ENCODE measurements at regions not wholly inside any gene's neighbourhood (a gene's known extent, or its start where the extent isn't known, plus 50 kb on each side); places are given as distances from the start of the nearest gene placed in this dataset.

DNA sequence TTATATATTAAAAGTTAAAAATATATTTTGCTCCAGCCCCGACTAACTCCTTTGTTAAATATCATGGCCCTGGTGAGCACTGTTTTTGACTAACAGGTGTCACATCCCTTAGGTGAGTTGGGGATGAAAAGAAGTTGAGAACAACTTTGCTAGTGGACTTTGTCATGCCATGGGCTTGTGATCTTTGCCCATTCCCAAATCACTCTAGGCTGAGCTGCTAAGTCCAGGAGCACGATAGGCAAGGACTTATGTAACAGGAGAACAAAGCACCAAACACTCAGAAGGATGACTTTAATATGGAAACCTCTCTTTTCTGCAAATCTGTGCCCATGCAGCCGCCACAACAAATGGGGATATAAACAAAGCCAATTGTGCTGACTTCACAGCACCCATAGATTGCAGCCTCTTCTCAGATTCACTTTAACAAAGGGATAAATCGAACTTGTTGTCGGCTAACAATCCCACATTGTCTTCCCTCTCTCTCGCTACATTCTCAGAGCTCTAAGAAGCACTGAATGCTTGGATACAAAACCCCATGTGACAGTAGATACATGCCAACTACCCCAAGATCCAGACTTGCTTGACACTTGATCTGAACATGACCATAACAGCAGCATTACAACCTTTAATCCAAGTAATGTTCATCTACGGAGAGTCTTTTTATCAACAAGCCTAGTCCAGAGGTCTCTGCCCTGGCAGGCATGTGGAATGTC, 86.8 kb upstream of the CD180 start:
- H3K4me3 Mint-ChIP-seq (ENCODE audit: unreplicated experiment), result no peak overlapping the region
- TF ChIP-seq, protein P1, sequence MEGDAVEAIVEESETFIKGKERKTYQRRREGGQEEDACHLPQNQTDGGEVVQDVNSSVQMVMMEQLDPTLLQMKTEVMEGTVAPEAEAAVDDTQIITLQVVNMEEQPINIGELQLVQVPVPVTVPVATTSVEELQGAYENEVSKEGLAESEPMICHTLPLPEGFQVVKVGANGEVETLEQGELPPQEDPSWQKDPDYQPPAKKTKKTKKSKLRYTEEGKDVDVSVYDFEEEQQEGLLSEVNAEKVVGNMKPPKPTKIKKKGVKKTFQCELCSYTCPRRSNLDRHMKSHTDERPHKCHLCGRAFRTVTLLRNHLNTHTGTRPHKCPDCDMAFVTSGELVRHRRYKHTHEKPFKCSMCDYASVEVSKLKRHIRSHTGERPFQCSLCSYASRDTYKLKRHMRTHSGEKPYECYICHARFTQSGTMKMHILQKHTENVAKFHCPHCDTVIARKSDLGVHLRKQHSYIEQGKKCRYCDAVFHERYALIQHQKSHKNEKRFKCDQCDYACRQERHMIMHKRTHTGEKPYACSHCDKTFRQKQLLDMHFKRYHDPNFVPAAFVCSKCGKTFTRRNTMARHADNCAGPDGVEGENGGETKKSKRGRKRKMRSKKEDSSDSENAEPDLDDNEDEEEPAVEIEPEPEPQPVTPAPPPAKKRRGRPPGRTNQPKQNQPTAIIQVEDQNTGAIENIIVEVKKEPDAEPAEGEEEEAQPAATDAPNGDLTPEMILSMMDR (IDR thresholded peaks at IDR 0.05), result no peak
- no peaks in the 10 kb centered on the region for H3K36me3 Mint-ChIP-seq (ENCODE audit: unreplicated experiment)
- H3K4me1 Mint-ChIP-seq (ENCODE audit: unreplicated experiment), result peaks cover 17% of the 10 kb centered on the region
- peaks cover 5% of the 10 kb centered on the region for H3K27me3 Mint-ChIP-seq (ENCODE audit: unreplicated experiment)
- H3K27ac Mint-ChIP-seq (ENCODE audit: unreplicated experiment), result no peak overlapping the region
- no peak for DNase-seq (ENCODE audit: extremely low spot score, unreplicated experiment)
- peaks cover 2% of the 10 kb centered on the region for H3K9me3 Mint-ChIP-seq (ENCODE audit: unreplicated experiment)

DNA sequence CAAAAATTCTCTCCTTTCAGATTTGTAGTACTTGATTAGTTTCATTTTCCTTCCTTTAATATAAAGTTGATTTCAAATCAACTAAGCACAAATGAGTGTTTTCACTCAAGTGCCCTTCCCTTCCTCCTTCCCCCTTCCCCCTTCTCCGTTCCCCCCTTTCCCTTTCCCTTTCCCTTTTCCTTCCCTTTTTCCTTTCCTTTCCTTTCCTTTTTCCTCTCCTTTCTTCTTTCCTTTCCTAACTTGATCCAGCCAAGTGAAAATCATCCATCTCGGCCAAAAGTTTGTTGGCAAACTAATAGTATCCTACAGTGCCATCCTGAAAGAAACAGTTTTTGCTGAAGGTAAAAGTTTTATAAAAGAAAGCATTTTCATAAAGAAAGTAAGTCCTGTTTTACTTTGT, 85.3 kb upstream of the CD180 start:
- H3K27me3 Mint-ChIP-seq (ENCODE audit: unreplicated experiment), result peaks cover 5% of the 10 kb centered on the region
- H3K27ac Mint-ChIP-seq (ENCODE audit: unreplicated experiment), result no peak overlapping the region
- TF ChIP-seq, protein P1 (IDR thresholded peaks at IDR 0.05), result no peak
- peaks cover 1% of the 10 kb centered on the region for H3K36me3 Mint-ChIP-seq (ENCODE audit: unreplicated experiment)
- H3K4me3 Mint-ChIP-seq (ENCODE audit: unreplicated experiment), result no peak overlapping the region
- H3K4me1 Mint-ChIP-seq (ENCODE audit: unreplicated experiment), result peaks cover 1% of the 10 kb centered on the region
- H3K9me3 Mint-ChIP-seq (ENCODE audit: unreplicated experiment), result peaks cover 12% of the 10 kb centered on the region
- DNase-seq (ENCODE audit: extremely low spot score, unreplicated experiment), result no peak

DNA sequence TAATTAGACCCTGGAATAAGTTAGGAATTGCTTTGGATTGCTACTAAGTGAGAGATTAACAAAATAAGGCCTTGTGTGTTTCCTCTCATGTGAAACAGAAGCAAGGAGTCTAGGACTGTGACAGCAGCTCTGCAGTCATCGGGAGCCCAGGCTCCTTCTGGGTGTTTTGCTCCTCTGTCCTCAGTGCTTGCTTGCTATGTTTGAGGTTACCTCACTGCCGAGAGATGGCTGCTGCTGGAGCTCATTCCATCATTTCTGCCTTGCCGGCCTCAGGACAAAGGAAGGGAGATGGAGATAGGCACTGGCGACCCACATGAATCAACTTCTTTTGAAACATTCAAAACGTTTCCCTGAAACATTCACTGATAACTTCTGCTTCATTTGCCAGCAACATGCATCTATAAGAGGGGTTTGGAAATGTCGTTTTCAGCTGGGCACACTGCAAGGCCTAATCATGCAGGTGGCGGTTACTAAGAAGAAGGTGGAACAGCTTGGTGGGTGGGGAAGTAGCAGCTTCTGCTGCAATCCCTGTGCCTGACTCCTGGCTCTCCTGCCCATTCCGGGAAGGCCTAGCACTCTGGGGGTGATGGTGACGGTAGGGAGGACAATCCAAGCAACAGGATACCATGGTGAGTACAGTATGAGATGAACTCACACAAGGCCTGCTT, 77.2 kb upstream of the CD180 start:
- Mint-ChIP-seq H3K27ac (ENCODE audit: unreplicated experiment) (no peak overlapping the region), H3K9me3 (ENCODE audit: unreplicated experiment) (peaks cover 12% of the 10 kb centered on the region), H3K27me3 (ENCODE audit: unreplicated experiment) (no peaks in the 10 kb centered on the region), H3K4me3 (ENCODE audit: unreplicated experiment) (no peak overlapping the region), H3K36me3 (ENCODE audit: unreplicated experiment) (peaks cover 1% of the 10 kb centered on the region), H3K4me1 (ENCODE audit: unreplicated experiment) (peaks cover 4% of the 10 kb centered on the region)
- TF ChIP-seq, protein P1 (IDR thresholded peaks at IDR 0.05), result no peak
- no peak for DNase-seq (ENCODE audit: extremely low spot score, unreplicated experiment)

DNA sequence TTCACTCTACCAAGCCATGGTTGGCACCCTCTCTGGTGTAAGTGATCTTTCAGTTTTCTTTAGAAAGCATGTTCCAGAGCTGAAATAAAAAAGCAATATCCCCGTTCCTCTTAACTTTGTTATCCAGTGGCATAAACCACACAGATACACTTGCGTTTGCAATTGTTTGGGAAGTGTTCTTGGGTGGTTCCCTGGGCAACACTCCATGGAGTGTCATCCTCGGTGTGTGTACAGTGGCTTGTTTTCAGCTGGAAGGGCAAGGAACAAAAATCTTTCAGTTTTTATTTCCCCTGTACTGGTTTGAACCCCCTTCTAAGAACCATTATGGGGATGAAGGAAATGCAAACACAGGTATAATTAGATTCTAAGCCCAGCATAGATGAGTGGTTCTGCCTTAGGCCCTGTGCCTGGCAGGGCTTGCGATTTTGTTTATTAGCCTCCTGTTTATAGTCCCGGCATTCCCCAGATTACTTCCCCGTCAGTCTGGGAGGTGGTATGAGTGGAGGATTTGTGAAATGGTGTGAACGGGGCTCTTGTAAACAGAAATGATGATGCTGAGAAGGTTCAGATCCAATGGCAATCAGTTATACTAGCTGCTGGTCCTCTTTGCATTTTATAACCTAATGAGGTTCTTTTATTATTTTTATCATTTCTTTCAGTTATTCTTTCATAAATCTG, 76.0 kb upstream of the CD180 start:
- no peak for DNase-seq (ENCODE audit: extremely low spot score, unreplicated experiment)
- peaks cover 4% of the 10 kb centered on the region for H3K4me1 Mint-ChIP-seq (ENCODE audit: unreplicated experiment)
- H3K27me3 Mint-ChIP-seq (ENCODE audit: unreplicated experiment), result no peaks in the 10 kb centered on the region
- H3K4me3 Mint-ChIP-seq (ENCODE audit: unreplicated experiment), result no peak overlapping the region
- peaks cover 1% of the 10 kb centered on the region for H3K36me3 Mint-ChIP-seq (ENCODE audit: unreplicated experiment)
- TF ChIP-seq, protein P1 (IDR thresholded peaks at IDR 0.05), result no peak
- H3K9me3 Mint-ChIP-seq (ENCODE audit: unreplicated experiment), result peaks cover 2% of the 10 kb centered on the region
- no peak overlapping the region for H3K27ac Mint-ChIP-seq (ENCODE audit: unreplicated experiment)

Data from osteocyte (in vitro differentiated cells).